K562 (cell line): ENCODE measurements at regions not wholly inside any gene's neighbourhood (a gene's known extent, or its start where the extent isn't known, plus 50 kb on each side); places are given as distances from the start of the nearest gene placed in this dataset.

ENCODE experiments used
- ATAC-seq: fragments of 200-7000 bp; cut with Tn5 transposase; 3 replicates; pipeline ENCODE4 v1.9.1; 2020; ENCODE audit warnings: moderate library complexity
- BruUV-seq: library from RNA; stranded (reverse); fragments of 400-500 nt; replicated peaks from 2 replicates; lab custom pipeline; 2021; lab: Mats Ljungman, UMichigan
- CTCF ChIA-PET: fragments of 300-600 bp; formaldehyde crosslinking; extraction: SDS; loops from one replicate; lab custom pipeline; 2021; ENCODE audit warnings: low intra/inter-chr PET ratio; lab: Yijun Ruan, JAX
- POLR2A ChIA-PET: fragments of 300-600, 350-650 bp; sonication (Branson Sonifier 250); formaldehyde crosslinking; extraction: SDS; loops from one replicate; lab custom pipeline; 2021; ENCODE audit warnings: antibody characterized with exemption, inconsistent platforms; lab: Yijun Ruan, JAX
- DNase-seq, 4 experiments: peaks; one replicate each; pipeline versions ENCODE4 v3.0.0 to v3.0.0-alpha.2; 2011 to 2018; ENCODE audit warnings: low spot score in 3 of 4, mixed read lengths in 3 of 4; ENCODE audit errors: extremely low read depth in 1 of 4
- FAIRE-seq: peaks from 2 replicates; lab custom pipeline; 2011; peaks lifted over from hg19 to GRCh38; lab: Jason Lieb, UNC
- H2AFZ ChIP-seq: 2 replicates; pipeline ENCODE4 v1.6.0; 2011; ENCODE audit warnings: low read depth, low read length, control low read depth, inconsistent platforms
- H3K27ac ChIP-seq: fragments of 200-600 bp; 3 replicates; pipeline ENCODE4 v1.8.0; 2011; ENCODE audit warnings: low read depth, mild to moderate bottlenecking, control low read depth, inconsistent platforms, low read length, moderate library complexity, mixed read lengths; ENCODE audit errors: extremely low read depth
- H3K27me3 ChIP-seq, 2 experiments: fragments of 300-600 bp in 1 of 2; 2 replicates in 1 of 2; 3 replicates in 1 of 2; pipeline versions ENCODE4 v1.6.0 to v1.8.0; 2011; ENCODE audit warnings: inconsistent platforms in 2 of 2, low read length in 2 of 2, mild to moderate bottlenecking in 1 of 2, mixed read lengths in 1 of 2, moderate library complexity in 1 of 2; ENCODE audit not compliant: control insufficient read depth in 2 of 2, insufficient read depth in 2 of 2
- H3K36me3 ChIP-seq: fragments of 300-600 bp; 3 replicates; pipeline ENCODE4 v1.8.0; 2011; ENCODE audit warnings: mild to moderate bottlenecking, low read length, inconsistent platforms; ENCODE audit not compliant: control insufficient read depth, insufficient read depth
- H3K4me1 ChIP-seq, 2 experiments: fragments of 200-600 bp in 1 of 2; replicated peaks in 1 of 2; 2 replicates in 1 of 2; 3 replicates in 1 of 2; pipeline versions ENCODE4 v1.5.1 to v1.8.0; 2011; ENCODE audit warnings: inconsistent platforms in 2 of 2, low read length in 2 of 2, mild to moderate bottlenecking in 1 of 2, mixed read lengths in 1 of 2, moderate library complexity in 1 of 2; ENCODE audit not compliant: control insufficient read depth in 2 of 2, insufficient read depth in 2 of 2
- H3K4me2 ChIP-seq: 2 replicates; pipeline ENCODE4 v1.6.1; 2011; ENCODE audit warnings: low read length, control low read depth, inconsistent platforms, mixed read lengths; ENCODE audit not compliant: insufficient read depth
- H3K4me3 ChIP-seq: fragments of 200-600 bp; sonication (generic), shearing (Covaris generic); 2 replicates; pipeline ENCODE4 v1.5.1; 2016; ENCODE audit warnings: control low read depth, inconsistent platforms
- H3K79me2 ChIP-seq: fragments of 200-600 bp; 3 replicates; pipeline ENCODE4 v1.8.0; 2011; ENCODE audit warnings: low read length, inconsistent platforms; ENCODE audit not compliant: control insufficient read depth, insufficient read depth
- H3K9ac ChIP-seq, 2 experiments: 2 replicates each; pipeline versions ENCODE4 v1.6.0 to v1.6.1; 2011; ENCODE audit warnings: low read depth in 2 of 2, low read length in 2 of 2, control low read depth in 1 of 2, inconsistent platforms in 1 of 2, mild to moderate bottlenecking in 1 of 2, mixed read lengths in 1 of 2; ENCODE audit not compliant: insufficient read depth in 1 of 2
- H3K9me1 ChIP-seq: one replicate; pipeline ENCODE4 v1.6.0; 2011; ENCODE audit warnings: inconsistent platforms, mild to moderate bottlenecking, low read length, moderate library complexity; ENCODE audit not compliant: control insufficient read depth, insufficient read depth
- H3K9me3 ChIP-seq: replicated peaks from 2 replicates; pipeline ENCODE4 v1.5.1; 2011; ENCODE audit warnings: low read depth, low read length, inconsistent platforms; ENCODE audit not compliant: control insufficient read depth, insufficient read depth
- H4K20me1 ChIP-seq: replicated peaks from 2 replicates; pipeline ENCODE4 v1.6.1; 2011; ENCODE audit warnings: low read length, inconsistent platforms, mixed read lengths; ENCODE audit not compliant: control insufficient read depth, insufficient read depth
- E4F1 ChIP-seq: fragments of 250-450 bp; sonication (Bioruptor Pico); IDR thresholded peaks from 2 replicates; pipeline ENCODE4 v1.5.0; 2021; ENCODE audit warnings: mild to moderate bottlenecking, borderline replicate concordance
- GTF2F1 ChIP-seq: IDR thresholded peaks from 2 replicates; pipeline ENCODE4 v1.6.1; 2011; ENCODE audit warnings: low read depth, low read length, improper control_type of control experiment
- HDAC1 ChIP-seq, 2 experiments: fragments of 450-650 bp; IDR thresholded peaks; 2 replicates each; pipeline ENCODE4 v1.6.1; 2016 to 2017; ENCODE audit warnings: inconsistent platforms in 1 of 2, mild to moderate bottlenecking in 1 of 2, moderate library complexity in 1 of 2
- HOXB6 ChIP-seq: fragments of 250-450 bp; sonication (Bioruptor Pico); IDR thresholded peaks from 2 replicates; pipeline ENCODE4 v1.5.1; 2022; ENCODE audit warnings: mild to moderate bottlenecking, borderline replicate concordance
- IRF9 ChIP-seq: fragments of 450-650 bp; IDR thresholded peaks from 2 replicates; pipeline ENCODE4 v1.6.1; 2016; ENCODE audit warnings: missing biosample characterization, missing genetic modification characterization
- KDM5B ChIP-seq: fragments of 200-600 bp; sonication (generic); IDR thresholded peaks from 2 replicates; pipeline ENCODE4 v1.6.1; 2012; ENCODE audit warnings: low read depth, mild to moderate bottlenecking, moderate library complexity, low read length, control low read depth, inconsistent platforms; ENCODE audit not compliant: insufficient replicate concordance
- MED1 ChIP-seq: sonication (generic); formaldehyde crosslinking; IDR thresholded peaks from 2 replicates; pipeline ENCODE4 v1.8.1; 2023; ENCODE audit warnings: missing genetic modification reagents, borderline replicate concordance
- MTA1 ChIP-seq: fragments of 450-650 bp; IDR thresholded peaks from 2 replicates; pipeline ENCODE4 v1.6.1; 2017; ENCODE audit warnings: borderline replicate concordance
- RNF2 ChIP-seq: sonication (generic); IDR thresholded peaks from 2 replicates; pipeline ENCODE4 v1.6.1; 2016
- SNAPC5 ChIP-seq: fragments of 250-450 bp; sonication (Bioruptor Pico); IDR thresholded peaks from 2 replicates; pipeline ENCODE4 v1.8.0; 2021; ENCODE audit warnings: moderate library complexity, mild to moderate bottlenecking, inconsistent platforms
- ZNF224 ChIP-seq: sonication (generic); formaldehyde crosslinking; IDR thresholded peaks from 2 replicates; pipeline ENCODE4 v1.8.0; 2022; ENCODE audit warnings: mild to moderate bottlenecking, missing genetic modification reagents
- WGBS: fragments of 100-300 bp; shearing (Covaris generic); methylation state at CpG from one replicate; pipeline ENCODE4 v1.1.6; 2016; ENCODE audit warnings: low coverage, mixed read lengths; ENCODE audit not compliant: insufficient coverage; ENCODE audit errors: missing lambda C conversion rate; 5-methylcytosine and 5-hydroxymethylcytosine counted together
- in situ Hi-C: fragments of 300-500 bp; cut with MboI; formaldehyde crosslinking; loops from 4 replicates; pipeline ENCODE4 v1.15.0; 2018; ENCODE audit warnings: inconsistent platforms, mixed read lengths
- intact Hi-C: fragments of 100-400 bp; cut with micrococcal nuclease; formaldehyde crosslinking; loops from 2 replicates; pipeline ENCODE4 v1.14.2; 2022

- intact Hi-C loops: no loop called here
- H3K27me3 ChIP-seq: no peaks in the 10 kb centered on the region
- H3K79me2 ChIP-seq: no peaks in the 10 kb centered on the region
- no peaks in the 10 kb centered on the region for H3K9me1 ChIP-seq
- no peaks in the 10 kb centered on the region for H3K36me3 ChIP-seq
- no TSS peak for BruUV-seq
- no peak for TF ChIP-seq IRF9 (tag)
- no peak for TF ChIP-seq ZNF224 (CRISPR knock-in tag)
- no peak for TF ChIP-seq MED1
- no peak for TF ChIP-seq MTA1
- no peak for TF ChIP-seq RNF2
- TF ChIP-seq E4F1 (CRISPR knock-in tag): no peak
- no peak for TF ChIP-seq HOXB6 (CRISPR knock-in tag)
- no peak for TF ChIP-seq HDAC1 (IDR thresholded peaks at IDR 0.05)
- TF ChIP-seq KDM5B: no peak
- no peak for TF ChIP-seq SNAPC5
- no peak for TF ChIP-seq GTF2F1
- H3K4me3 ChIP-seq: no peak overlapping the region
- no peaks in the 10 kb centered on the region for H3K9me3 ChIP-seq
- POLR2A ChIA-PET: no interaction called here
- WGBS: 0% methylated on average over 2 of the region's 2 CpGs
- in situ Hi-C loops: no loop called here
- CTCF ChIA-PET: no interaction called here
- H3K4me1 ChIP-seq: no peaks in the 10 kb centered on the region
- H4K20me1 ChIP-seq: no peaks in the 10 kb centered on the region
- DNase-seq (no peak), ATAC-seq (no peak), FAIRE-seq (no peak)
- no peak overlapping the region for H2AFZ ChIP-seq
- no peak overlapping the region for H3K9ac ChIP-seq
- no peak overlapping the region for H3K4me2 ChIP-seq
- no peak overlapping the region for H3K27ac ChIP-seq
Measured at GRCh38 chr4:177671845-177672244, 229.6 kb upstream of the AGA start.
